ENCODE measurements at regions not wholly inside any gene's neighbourhood (a gene's known extent, or its start where the extent isn't known, plus 50 kb on each side); places are given as distances from the start of the nearest gene placed in this dataset.

DNA sequence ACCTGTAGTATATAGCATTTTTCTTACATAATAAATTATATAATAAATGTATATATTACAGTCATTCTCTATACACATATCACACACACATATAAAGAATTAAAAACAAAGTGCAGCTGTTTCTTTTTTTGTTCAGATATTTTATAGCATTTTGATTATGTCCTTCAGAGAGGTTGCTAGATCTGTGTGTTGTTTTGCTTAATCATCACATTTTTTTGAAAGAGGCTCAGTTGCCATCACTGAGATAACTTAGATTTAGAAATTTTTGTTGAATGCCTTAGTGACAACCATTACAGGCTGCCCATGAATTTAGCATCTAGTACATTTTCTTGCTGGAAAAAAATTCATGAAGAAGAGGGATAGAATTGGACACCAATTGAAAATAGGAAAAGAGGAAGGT, 545.2 kb upstream of the PCDH9 start:
- intact Hi-C loops (cut with DNase I), result no loop called here
- no peaks in the 10 kb centered on the region for H3K36me3 ChIP-seq
- no peaks in the 10 kb centered on the region for H3K4me1 ChIP-seq
- H3K27ac ChIP-seq, result no peak overlapping the region
- no peaks in the 10 kb centered on the region for H3K27me3 ChIP-seq
- H3K4me3 ChIP-seq (replicated peaks in 1 of 3), result no peak overlapping the region
- no peak for TF ChIP-seq POLR2A (IDR thresholded peaks at IDR 0.05)
- TF ChIP-seq, protein P1, sequence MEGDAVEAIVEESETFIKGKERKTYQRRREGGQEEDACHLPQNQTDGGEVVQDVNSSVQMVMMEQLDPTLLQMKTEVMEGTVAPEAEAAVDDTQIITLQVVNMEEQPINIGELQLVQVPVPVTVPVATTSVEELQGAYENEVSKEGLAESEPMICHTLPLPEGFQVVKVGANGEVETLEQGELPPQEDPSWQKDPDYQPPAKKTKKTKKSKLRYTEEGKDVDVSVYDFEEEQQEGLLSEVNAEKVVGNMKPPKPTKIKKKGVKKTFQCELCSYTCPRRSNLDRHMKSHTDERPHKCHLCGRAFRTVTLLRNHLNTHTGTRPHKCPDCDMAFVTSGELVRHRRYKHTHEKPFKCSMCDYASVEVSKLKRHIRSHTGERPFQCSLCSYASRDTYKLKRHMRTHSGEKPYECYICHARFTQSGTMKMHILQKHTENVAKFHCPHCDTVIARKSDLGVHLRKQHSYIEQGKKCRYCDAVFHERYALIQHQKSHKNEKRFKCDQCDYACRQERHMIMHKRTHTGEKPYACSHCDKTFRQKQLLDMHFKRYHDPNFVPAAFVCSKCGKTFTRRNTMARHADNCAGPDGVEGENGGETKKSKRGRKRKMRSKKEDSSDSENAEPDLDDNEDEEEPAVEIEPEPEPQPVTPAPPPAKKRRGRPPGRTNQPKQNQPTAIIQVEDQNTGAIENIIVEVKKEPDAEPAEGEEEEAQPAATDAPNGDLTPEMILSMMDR (IDR thresholded peaks at IDR 0.05), result no peak
- DNase-seq, result no peak
- no peaks in the 10 kb centered on the region for H3K9me3 ChIP-seq

DNA sequence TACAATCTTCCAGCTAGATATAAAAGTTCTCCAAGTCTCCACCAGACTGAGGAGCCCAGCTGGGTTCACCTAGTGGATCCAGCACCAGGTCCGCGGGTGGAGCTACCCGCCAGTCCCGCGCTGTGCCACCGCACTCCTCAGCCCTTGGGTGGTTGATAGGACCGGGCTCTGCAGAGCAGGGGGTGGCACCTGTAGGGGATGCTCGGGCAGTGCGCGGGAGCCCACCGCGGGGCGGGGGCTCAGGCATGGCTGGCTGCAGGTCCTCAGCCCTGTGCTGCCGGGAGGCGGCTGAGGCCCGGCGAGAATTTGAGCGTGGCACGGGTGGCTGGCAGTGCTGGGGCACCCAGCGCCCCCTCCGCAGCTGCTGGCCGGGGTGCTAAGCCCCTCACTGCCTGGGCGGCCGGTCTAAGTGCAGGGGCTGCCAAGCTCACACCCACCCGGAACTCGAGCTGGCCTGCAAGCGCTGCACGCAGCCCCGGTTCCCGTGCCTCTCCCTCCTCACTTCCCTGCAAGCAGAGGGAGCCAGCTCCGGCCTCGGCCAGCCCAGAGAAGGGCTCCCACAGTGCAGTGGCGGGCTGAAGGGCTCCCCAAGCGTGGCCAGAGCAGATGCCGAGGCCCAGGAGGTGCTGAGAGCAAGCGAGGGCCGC, 542.8 kb upstream of the PCDH9 start:
- H3K27ac ChIP-seq, result no peak overlapping the region

DNA sequence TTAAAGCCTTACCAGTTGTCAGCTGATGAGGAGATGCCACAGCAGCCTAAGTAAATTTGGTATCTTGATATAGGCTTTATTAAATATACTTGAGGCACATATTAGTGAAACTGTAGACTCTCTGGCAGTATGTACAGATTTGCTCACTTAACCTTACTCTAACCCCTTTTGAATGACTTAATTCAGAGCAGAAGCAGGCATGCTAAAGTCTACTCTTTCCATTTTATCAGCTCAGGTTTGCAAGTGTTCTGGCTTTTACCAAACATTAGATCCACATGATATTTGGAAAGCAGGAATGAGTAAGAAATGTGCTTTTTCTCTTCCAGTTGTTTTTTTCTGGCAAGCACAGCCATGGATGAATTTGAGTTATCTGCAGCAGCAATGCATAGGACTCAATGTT, 541.0 kb upstream of the PCDH9 start:
- intact Hi-C loops (cut with DNase I), result no loop called here
- no peaks in the 10 kb centered on the region for H3K27me3 ChIP-seq
- no peaks in the 10 kb centered on the region for H3K36me3 ChIP-seq
- DNase-seq, result no peak
- H3K4me3 ChIP-seq (replicated peaks in 1 of 3), result no peak overlapping the region
- H3K9me3 ChIP-seq, result no peaks in the 10 kb centered on the region
- no peaks in the 10 kb centered on the region for H3K4me1 ChIP-seq
- H3K27ac ChIP-seq, result no peak overlapping the region
- TF ChIP-seq POLR2A (IDR thresholded peaks at IDR 0.05), result no peak
- TF ChIP-seq, protein P1 (IDR thresholded peaks at IDR 0.05), result no peak

More for the DNA sequence above, 542.8 kb upstream of the PCDH9 start:
- Histone ChIP-seq H3K4me3 (replicated peaks in 1 of 3) (no peak overlapping the region), H3K27me3 (no peaks in the 10 kb centered on the region), H3K4me1 (no peaks in the 10 kb centered on the region), H3K36me3 (no peaks in the 10 kb centered on the region), H3K9me3 (no peaks in the 10 kb centered on the region)
- no peak for DNase-seq
- 94 to 96% methylated on average over 11 to 18 of the region's 37 CpGs for WGBS, 2 donors
- intact Hi-C loops (cut with DNase I), result no loop called here
- TF ChIP-seq, protein P1 (IDR thresholded peaks at IDR 0.05), result no peak
- no peak for TF ChIP-seq POLR2A (IDR thresholded peaks at IDR 0.05)

DNA sequence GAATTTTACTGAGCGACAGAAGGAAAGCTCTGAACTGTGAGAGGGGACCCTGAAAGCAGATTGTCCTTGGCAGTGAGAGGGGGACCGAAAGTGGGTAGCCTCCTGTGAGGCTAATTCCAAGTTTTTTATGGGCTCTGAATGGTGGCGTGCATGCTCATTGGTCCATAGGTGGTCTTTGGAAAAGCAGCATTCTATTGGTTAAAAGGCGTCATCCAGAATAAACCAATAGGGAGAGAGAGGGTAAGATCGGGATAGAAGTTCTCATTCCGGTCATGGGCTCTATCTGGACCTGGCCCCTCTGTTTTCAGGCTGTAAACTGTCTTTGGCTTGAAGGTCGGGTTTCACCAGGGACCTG, 539.8 kb upstream of the PCDH9 start:
- H3K36me3 ChIP-seq, result no peaks in the 10 kb centered on the region
- H3K27me3 ChIP-seq, result no peaks in the 10 kb centered on the region
- H3K27ac ChIP-seq, result no peak overlapping the region
- intact Hi-C loops (cut with DNase I), result no loop called here
- H3K9me3 ChIP-seq, result no peaks in the 10 kb centered on the region
- DNase-seq, result no peak
- WGBS, 2 donors, result 89 to 93% methylated on average over 7 of the region's 7 CpGs
- H3K4me1 ChIP-seq, result no peaks in the 10 kb centered on the region
- TF ChIP-seq POLR2A (IDR thresholded peaks at IDR 0.05), result no peak
- TF ChIP-seq, protein P1 (IDR thresholded peaks at IDR 0.05), result no peak
- no peak overlapping the region for H3K4me3 ChIP-seq (replicated peaks in 1 of 3)

DNA sequence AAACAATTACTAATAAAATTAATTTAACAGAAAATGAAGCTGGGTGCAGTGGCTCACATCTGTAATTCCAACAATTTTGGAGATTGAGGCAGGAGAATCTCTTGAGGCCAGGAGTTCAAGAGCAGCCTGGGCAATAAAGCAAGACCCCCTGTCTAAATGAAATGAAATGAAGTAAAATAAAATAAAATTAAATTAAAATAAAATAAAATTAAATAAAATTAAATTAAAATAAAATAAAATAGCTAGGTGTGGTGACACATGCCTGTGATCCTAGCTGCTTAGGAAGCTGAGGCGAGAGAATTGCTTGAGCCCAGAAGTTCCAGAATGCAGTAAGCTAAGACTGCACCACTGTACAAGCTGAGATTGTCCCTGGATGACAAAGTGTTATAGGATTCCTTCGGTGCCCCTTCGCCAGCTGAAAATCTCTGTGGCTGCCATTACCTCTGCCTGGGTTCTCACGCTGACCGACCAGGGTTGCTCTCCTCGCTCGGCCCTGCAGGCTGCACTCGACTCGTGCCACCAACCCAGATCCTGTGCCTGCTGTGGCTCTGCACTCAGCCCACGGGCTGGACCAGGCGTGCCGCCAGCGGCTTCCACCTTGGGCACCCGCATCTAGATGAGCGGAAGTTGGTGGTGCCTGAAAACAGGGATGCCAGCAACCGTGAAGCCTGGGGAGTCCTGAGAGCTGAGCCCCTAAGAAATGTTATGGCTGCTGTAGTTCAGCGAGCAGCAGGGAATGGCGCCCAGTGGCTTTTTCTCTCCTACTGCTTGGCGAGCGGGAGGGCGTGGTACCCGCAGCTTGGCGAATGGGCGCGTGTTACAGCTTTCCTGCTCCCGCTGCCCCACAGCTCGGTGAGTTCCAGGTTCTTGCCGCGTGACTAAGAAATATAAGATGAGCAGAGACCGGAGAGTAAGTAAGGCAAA, 539.2 kb upstream of the PCDH9 start:
- no peak overlapping the region for H3K27ac ChIP-seq
- no peak for TF ChIP-seq POLR2A (IDR thresholded peaks at IDR 0.05)
- TF ChIP-seq, protein P1 (IDR thresholded peaks at IDR 0.05), result no peak
- no peak overlapping the region for H3K4me3 ChIP-seq (replicated peaks in 1 of 3)
- intact Hi-C loops (cut with DNase I), result no loop called here
- H3K4me1 ChIP-seq, result no peaks in the 10 kb centered on the region
- H3K9me3 ChIP-seq, result no peaks in the 10 kb centered on the region
- H3K27me3 ChIP-seq, result no peaks in the 10 kb centered on the region
- H3K36me3 ChIP-seq, result no peaks in the 10 kb centered on the region
- WGBS, 2 donors, result 95 to 96% methylated on average over 30 of the region's 30 CpGs
- DNase-seq, result no peak
